HepG2 (cell line): ENCODE measurements at regions not wholly inside any gene's neighbourhood (a gene's known extent, or its start where the extent isn't known, plus 50 kb on each side); places are given as distances from the start of the nearest gene placed in this dataset.

Source experiments
- CBX1 ChIP-seq: IDR thresholded peaks from one replicate; pipeline ENCODE4 v1.6.1; 2016; ENCODE audit warnings: antibody characterized with exemption, low read depth
- CENPT ChIP-seq: sonication (generic); formaldehyde crosslinking; IDR thresholded peaks from 2 replicates; pipeline ENCODE4 v1.8.0; 2022; ENCODE audit warnings: low read depth, mild to moderate bottlenecking, moderate library complexity, missing genetic modification reagents
- RAD51 ChIP-seq: fragments of 450-650 bp; IDR thresholded peaks from 2 replicates; pipeline ENCODE4 v1.6.1; 2016; ENCODE audit warnings: borderline replicate concordance
- SP2 ChIP-seq: sonication (generic); formaldehyde crosslinking; IDR thresholded peaks from 2 replicates; pipeline ENCODE4 v1.5.1; 2020; ENCODE audit warnings: mild to moderate bottlenecking, missing genetic modification reagents
- TBX2 ChIP-seq: sonication (generic); formaldehyde crosslinking; IDR thresholded peaks from 2 replicates; pipeline ENCODE4 v1.5.0; 2020; ENCODE audit warnings: missing genetic modification reagents, mild to moderate bottlenecking, borderline replicate concordance
- TRIM24 ChIP-seq: sonication (generic); formaldehyde crosslinking; IDR thresholded peaks from 2 replicates; pipeline ENCODE4 v1.8.0; 2022; ENCODE audit warnings: mild to moderate bottlenecking, missing genetic modification reagents
- ZBTB42 ChIP-seq: sonication (generic); formaldehyde crosslinking; IDR thresholded peaks from 2 replicates; pipeline ENCODE4 v1.5.0; 2020; ENCODE audit warnings: mild to moderate bottlenecking, missing genetic modification reagents
- ZNF292 ChIP-seq: sonication (generic); formaldehyde crosslinking; IDR thresholded peaks from 2 replicates; pipeline ENCODE4 v1.8.1; 2022; ENCODE audit warnings: mild to moderate bottlenecking, low read depth, missing genetic modification reagents, borderline replicate concordance
- ZNF333 ChIP-seq: sonication (generic); formaldehyde crosslinking; IDR thresholded peaks from 2 replicates; pipeline ENCODE4 v1.4.0; 2020; ENCODE audit warnings: mild to moderate bottlenecking, missing genetic modification reagents, borderline replicate concordance
- ZNF446 ChIP-seq: sonication (generic); formaldehyde crosslinking; IDR thresholded peaks from 2 replicates; pipeline ENCODE4 v1.5.0; 2020; ENCODE audit warnings: mild to moderate bottlenecking, missing genetic modification reagents
- ZNF512B ChIP-seq: sonication (generic); formaldehyde crosslinking; IDR thresholded peaks from 2 replicates; pipeline ENCODE4 v1.5.1; 2020; ENCODE audit warnings: missing genetic modification reagents, mild to moderate bottlenecking, borderline replicate concordance
- ZNF710 ChIP-seq: sonication (generic); formaldehyde crosslinking; IDR thresholded peaks from 2 replicates; pipeline ENCODE4 v1.5.0; 2020; ENCODE audit warnings: mild to moderate bottlenecking, missing genetic modification reagents, borderline replicate concordance

GRCh38 chr14:45916340-45916953 is 663.4 kb upstream of the MIS18BP1 start (continued):
- no peak for TF ChIP-seq ZNF512B
- no peak for TF ChIP-seq TRIM24 (CRISPR knock-in tag)
- no peak for TF ChIP-seq TBX2 (CRISPR knock-in tag)
- no peak for TF ChIP-seq ZNF446 (CRISPR knock-in tag)
- TF ChIP-seq ZBTB42: no peak
- TF ChIP-seq ZNF710 (CRISPR knock-in tag): no peak
- TF ChIP-seq ZNF292: no peak
- TF ChIP-seq CBX1: no peak
- TF ChIP-seq SP2: no peak
- TF ChIP-seq RAD51: no peak
- TF ChIP-seq CENPT: no peak
- no peak for TF ChIP-seq ZNF333
